Stimulated activated naive CD8-positive, alpha-beta T cell treated with anti-CD3 and anti-CD28 coated beads, Interleukin-15, amount 100 ng/mL, for 72 hours (primary cell): ENCODE measurements at regions not wholly inside any gene's neighbourhood (a gene's known extent, or its start where the extent isn't known, plus 50 kb on each side); places are given as distances from the start of the nearest gene placed in this dataset.

Source experiments
- ATAC-seq: fragments of 150-1000 bp; cut with Tn5 transposase; 2 replicates; pipeline ENCODE4 v1.10.0; 2021; ENCODE audit warnings: mild to moderate bottlenecking, moderate library complexity
- DNase-seq, 2 donors: peaks; one replicate each; pipeline ENCODE4 v3.0.0; 2021 to 2022
- H3K27ac Mint-ChIP-seq, 2 donors: one replicate each; pipeline ENCODE4 v1.8.0; 2022; ENCODE audit warnings: mild to moderate bottlenecking in 2 of 2, mixed read lengths in 2 of 2, moderate library complexity in 2 of 2
- H3K27me3 Mint-ChIP-seq: one replicate; pipeline ENCODE4 v1.8.0; 2022; ENCODE audit warnings: mixed read lengths
- H3K4me1 Mint-ChIP-seq: one replicate; pipeline ENCODE4 v1.8.0; 2022; ENCODE audit warnings: mild to moderate bottlenecking, mixed read lengths
- H3K4me3 Mint-ChIP-seq, 2 donors: one replicate each; pipeline ENCODE4 v1.8.0; 2022; ENCODE audit warnings: mild to moderate bottlenecking in 2 of 2, mixed read lengths in 2 of 2, moderate library complexity in 1 of 2
- H3K9me3 Mint-ChIP-seq, 2 donors: one replicate each; pipeline ENCODE4 v1.8.0; 2022; ENCODE audit warnings: mixed read lengths in 2 of 2

DNA sequence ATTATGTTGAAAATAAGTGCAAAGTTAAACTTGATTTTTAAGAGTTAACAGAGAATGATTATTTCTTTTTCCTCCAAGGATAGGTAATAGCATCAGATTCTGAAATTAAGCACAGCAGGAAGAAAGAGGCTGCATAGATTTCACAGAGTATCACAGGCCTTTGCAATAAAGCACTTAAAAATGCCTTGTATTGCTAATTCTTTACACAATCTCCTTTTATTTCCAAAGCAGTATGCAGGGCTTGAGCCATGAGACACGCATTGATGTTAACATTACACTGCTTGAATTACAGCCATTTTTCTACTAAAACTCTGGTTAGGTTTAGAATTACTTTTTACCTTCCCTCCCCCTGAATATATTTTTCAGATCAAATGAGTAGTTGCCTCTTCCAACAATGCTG is 398.3 kb downstream of the BCAT1 start:
- H3K27me3 Mint-ChIP-seq = no peaks in the 10 kb centered on the region
- H3K9me3 Mint-ChIP-seq = peaks cover 7 to 10% of the 10 kb centered on the region in 2 donors
- DNase-seq (no peak), ATAC-seq (no peak)
- no peak overlapping the region for H3K4me3 Mint-ChIP-seq
- H3K27ac Mint-ChIP-seq = no peak overlapping the region
- no peaks in the 10 kb centered on the region for H3K4me1 Mint-ChIP-seq

DNA sequence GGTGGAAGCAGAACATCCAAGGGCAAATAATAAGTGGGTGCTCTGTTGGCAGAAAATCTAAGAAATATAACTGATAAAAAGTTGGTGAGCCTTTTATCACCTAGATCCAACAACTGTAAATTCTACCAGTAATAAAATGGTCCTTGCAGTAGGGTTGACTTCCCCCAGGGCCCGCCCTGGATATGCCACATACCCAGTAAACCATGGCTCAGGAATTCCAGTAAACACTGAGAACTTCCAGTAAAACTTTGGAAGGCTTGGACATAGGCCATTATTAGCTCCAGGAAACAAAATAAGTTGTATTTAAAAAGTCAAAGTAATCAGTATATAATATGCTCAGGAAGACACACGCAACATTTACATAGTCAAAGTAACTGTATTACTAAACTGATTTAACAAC is 402.2 kb downstream of the BCAT1 start:
- Mint-ChIP-seq H3K27ac (no peak overlapping the region), H3K27me3 (no peaks in the 10 kb centered on the region), H3K9me3 (peaks cover 6 to 7% of the 10 kb centered on the region in 2 donors), H3K4me1 (no peaks in the 10 kb centered on the region), H3K4me3 (no peak overlapping the region)
- no peak for ATAC-seq
- no peak for DNase-seq

DNA sequence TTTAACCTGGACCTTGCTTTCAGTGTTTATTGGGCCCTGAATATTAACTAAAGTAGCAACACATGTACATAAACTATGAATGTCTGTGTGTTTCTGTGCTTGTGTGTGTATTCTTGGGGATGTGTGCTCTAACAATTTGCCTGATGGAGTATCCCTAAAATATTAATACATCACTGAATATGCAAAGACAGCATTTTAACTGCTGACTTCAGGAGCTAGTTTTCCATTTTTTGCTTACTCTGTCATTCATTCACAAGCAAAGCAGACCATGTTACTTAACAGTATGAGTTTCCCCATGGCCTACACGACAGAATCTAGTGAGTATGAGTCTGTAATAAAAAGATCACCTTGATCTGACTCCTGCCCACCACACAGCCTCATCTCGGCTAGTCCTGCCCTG is 402.8 kb downstream of the BCAT1 start:
- ATAC-seq (no peak), DNase-seq (no peak)
- Mint-ChIP-seq H3K4me3 (no peak overlapping the region), H3K27me3 (no peaks in the 10 kb centered on the region), H3K4me1 (no peaks in the 10 kb centered on the region), H3K9me3 (peaks cover 6 to 7% of the 10 kb centered on the region in 2 donors), H3K27ac (no peak overlapping the region)

DNA sequence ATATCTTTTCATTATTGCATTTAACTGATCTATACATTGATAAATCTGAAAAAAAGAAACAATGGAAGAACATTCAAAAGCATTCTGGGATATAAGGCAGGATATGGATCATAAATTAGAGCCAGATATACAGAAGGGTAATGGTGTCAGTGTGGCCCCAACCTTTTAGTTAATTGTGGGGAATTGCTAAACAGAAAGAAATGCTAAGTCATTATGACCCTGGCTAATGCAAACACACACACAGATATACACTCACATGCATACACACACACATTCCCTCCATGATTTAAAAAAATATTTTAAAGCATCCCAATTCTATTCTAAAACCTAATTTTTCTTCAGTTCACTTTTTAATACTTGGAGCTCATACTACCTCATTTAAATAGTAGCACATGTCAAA is 404.5 kb downstream of the BCAT1 start:
- Mint-ChIP-seq H3K9me3 (peaks cover 6 to 7% of the 10 kb centered on the region in 2 donors), H3K4me1 (no peaks in the 10 kb centered on the region), H3K27ac (no peak overlapping the region), H3K4me3 (no peak overlapping the region), H3K27me3 (no peaks in the 10 kb centered on the region)
- DNase-seq (no peak), ATAC-seq (no peak)

DNA sequence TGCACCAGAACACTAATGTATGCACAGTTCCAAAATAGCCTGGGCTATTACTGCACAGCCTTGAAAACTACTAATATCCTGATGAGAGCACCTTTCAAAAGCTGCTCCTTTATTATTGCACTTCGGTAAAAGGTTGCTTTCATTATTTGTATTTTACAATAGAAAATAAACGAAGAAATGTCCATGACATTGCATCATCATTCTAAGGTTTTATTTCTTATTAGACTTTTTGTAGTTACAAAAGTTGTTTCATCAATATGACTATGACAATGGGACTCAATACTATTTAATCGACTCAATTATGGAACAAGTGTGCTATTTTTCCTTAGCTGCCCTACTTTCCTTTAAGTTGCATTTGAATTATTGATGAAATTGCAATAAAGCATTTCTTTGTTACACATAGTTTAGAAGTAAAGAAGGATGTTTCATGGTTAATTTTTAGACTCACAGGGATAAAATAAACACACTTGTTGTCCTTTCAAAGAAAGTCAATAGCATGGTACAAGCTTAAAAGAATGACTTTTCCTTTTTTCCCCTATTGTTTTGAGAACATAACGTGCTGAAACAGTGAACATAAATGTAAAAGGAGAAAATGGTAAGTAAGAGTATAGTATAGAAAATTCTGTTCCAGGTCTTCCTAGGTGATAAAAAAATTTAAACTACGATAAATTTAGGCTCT is 407.6 kb downstream of the BCAT1 start:
- Mint-ChIP-seq H3K27ac (no peak overlapping the region), H3K4me1 (no peaks in the 10 kb centered on the region), H3K4me3 (no peak overlapping the region), H3K27me3 (no peaks in the 10 kb centered on the region), H3K9me3 (peaks cover 0 to 4% of the 10 kb centered on the region in 2 donors)
- DNase-seq (no peak), ATAC-seq (no peak)

DNA sequence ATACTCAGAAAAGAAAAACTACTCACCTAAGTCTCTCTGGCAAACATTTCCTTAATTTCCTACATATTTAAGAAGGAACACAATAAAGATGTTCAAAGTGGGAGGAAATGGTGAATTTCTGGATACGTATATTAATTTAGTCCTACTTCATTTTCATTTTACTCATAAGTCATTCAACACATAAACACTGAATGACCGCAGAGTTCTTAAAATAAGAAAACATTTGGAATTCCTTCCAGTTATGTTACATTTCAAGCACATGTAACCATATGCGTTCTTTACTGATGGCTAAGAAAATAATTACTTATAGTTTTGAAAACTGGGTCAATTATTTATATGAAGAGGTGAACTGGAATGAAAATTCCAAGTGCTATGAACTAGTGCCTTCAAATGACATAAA is 409.3 kb downstream of the BCAT1 start:
- no peak overlapping the region for H3K4me3 Mint-ChIP-seq
- no peaks in the 10 kb centered on the region for H3K27me3 Mint-ChIP-seq
- no peaks in the 10 kb centered on the region for H3K4me1 Mint-ChIP-seq
- ATAC-seq = no peak
- no peak overlapping the region for H3K27ac Mint-ChIP-seq
- DNase-seq = no peak
- no peaks in the 10 kb centered on the region for H3K9me3 Mint-ChIP-seq

DNA sequence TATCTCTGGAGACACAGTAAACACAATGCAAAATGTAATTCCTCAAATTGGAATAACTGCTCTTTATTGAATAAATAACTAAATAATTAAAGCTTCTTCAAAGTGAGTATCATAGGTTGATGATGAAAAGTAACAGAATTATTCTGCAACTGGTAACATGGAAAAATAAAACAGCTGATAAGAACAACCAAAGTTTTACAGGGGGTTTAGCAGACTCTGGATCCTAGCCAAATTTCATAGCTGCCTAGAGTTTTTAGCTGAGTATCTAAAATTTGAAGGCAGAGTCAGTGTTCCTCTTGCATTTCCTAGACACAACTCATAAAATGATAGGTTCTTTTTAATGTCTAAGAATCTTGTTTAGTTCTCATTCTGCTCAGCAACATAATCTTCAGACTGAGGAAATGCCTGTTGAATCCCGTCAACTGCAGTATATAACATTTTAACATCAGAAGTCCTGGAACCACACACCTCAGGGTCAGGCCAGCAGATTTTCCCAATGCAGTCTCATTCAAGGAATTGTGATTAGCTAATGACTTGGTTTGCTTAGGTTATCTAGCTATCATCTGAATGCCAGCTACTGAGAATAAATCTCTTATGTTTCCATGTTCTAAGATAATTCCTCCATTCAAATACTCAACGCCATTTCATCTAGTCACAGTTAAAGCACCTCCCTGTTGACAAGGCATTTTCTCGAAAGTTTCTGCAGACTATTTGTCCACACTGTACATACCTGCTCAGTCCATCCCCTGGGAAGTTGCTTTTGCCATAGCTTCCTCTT is 411.6 kb downstream of the BCAT1 start:
- no peak for ATAC-seq

DNA sequence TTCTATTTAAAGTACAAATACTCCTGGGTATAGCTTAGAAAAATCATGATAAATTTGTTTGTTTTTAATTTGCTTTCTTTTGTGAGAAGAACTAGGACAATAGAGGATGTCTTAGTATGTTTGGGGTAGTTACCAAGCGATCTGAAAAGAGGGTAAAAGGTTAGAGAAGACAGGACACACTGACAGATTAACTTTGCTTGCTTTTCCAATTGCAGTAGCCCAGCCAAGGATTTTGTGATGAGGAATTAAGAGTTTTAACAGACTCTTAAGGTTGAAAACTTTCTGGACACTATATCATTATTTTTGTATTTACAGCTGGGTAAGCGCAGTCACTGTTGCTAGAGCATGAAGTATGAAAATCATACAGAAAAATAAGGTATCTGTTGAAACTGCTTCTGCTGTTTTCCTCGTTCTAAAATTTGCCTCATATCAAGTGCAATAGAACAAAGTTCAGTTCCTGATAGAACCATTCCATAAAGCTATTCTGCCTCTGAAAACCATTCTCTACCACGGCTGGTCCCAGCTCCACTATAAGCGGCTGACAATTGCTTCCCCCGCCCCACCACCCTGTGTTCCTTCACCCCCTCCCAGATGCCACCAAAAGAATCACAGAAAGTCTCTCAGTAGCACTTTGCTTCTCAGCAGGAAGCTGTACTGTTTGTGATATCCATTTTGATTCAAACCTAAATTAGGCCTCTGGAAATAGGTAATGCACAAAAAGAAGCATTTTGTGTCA is 413.4 kb downstream of the BCAT1 start:
- DNase-seq (no peak), ATAC-seq (no peak)
- Mint-ChIP-seq H3K27me3 (no peaks in the 10 kb centered on the region), H3K27ac (no peak overlapping the region), H3K4me1 (no peaks in the 10 kb centered on the region), H3K4me3 (no peak overlapping the region), H3K9me3 (no peaks in the 10 kb centered on the region)

More for the DNA sequence above, 411.6 kb downstream of the BCAT1 start:
- Mint-ChIP-seq H3K27me3 (no peaks in the 10 kb centered on the region), H3K4me1 (no peaks in the 10 kb centered on the region), H3K9me3 (no peaks in the 10 kb centered on the region), H3K4me3 (no peak overlapping the region), H3K27ac (no peak overlapping the region)
- DNase-seq = no peak

DNA sequence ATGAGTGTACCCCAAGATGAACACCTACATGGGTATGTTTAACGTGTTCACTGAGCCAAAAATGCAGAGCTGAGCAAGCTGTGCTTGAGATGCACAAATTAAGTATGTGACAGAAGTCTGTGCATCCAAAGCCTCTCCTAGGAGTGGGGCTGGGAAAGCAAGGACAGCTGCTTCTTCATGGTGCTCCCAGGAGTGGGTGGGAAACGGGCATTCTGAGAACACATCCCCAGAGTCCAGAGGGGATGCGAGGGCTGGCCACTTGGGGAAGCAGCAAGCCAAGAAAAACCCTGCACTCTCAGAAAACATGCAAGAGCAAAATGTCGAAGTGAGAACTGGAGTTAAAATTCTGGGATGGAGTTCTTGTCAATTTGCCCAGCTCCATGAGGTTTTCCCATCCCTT is 414.3 kb downstream of the BCAT1 start:
- Mint-ChIP-seq H3K4me1 (no peaks in the 10 kb centered on the region), H3K4me3 (no peak overlapping the region), H3K27me3 (no peaks in the 10 kb centered on the region), H3K27ac (no peak overlapping the region), H3K9me3 (no peaks in the 10 kb centered on the region)
- DNase-seq (no peak), ATAC-seq (no peak)

DNA sequence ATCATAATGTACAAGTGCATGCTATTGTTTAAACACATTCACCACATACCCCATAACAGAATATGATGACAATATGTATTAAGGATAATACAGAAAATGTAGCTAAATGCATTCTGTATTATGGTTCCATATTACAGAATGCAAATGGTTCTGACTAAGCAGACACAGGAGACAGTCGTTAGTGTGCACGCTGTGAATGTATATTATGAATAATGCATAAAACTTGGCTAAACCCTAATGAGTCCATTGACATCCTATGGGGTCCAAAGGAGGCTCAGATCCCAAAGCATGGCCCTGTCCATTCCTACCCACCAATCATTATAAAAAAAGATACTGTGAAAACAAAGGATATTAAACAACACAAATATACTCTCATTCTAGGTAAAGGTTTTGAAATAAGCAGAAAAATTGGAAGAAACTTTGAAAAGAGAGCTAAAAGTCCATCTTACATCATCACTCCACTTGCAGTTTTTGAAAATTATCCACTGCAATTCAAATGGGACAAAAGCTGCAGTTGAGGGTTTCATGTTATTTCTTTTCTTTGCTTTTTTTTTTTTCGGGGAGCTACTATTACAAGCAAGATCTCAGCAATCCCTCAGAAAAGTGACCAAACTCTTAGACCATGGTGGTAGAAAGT is 415.1 kb downstream of the BCAT1 start:
- H3K27ac Mint-ChIP-seq = no peak overlapping the region
- H3K27me3 Mint-ChIP-seq = no peaks in the 10 kb centered on the region
- DNase-seq (no peak), ATAC-seq (no peak)
- H3K4me3 Mint-ChIP-seq = no peak overlapping the region
- no peaks in the 10 kb centered on the region for H3K9me3 Mint-ChIP-seq
- no peaks in the 10 kb centered on the region for H3K4me1 Mint-ChIP-seq

DNA sequence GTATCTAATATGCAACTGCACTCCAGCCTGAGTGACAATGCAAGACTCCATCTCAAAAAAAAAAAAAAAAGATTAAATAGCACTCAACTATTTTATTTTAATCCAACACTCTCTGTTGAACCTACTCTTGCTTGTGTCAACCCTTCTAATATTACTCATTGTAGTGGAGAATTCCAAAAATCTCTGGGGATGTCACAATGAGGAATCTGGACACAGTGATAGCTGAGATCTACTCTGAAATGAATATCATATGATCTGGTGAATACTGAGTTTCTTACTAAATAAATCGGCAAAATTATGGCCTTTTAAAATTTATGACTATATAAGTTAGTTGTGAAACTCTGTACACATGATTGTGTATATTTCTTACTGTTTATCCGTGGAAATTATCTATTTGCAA is 418.2 kb downstream of the BCAT1 start:
- Mint-ChIP-seq H3K27ac (no peak overlapping the region), H3K4me3 (no peak overlapping the region), H3K4me1 (no peaks in the 10 kb centered on the region), H3K27me3 (no peaks in the 10 kb centered on the region), H3K9me3 (no peaks in the 10 kb centered on the region)
- DNase-seq (no peak), ATAC-seq (no peak)

DNA sequence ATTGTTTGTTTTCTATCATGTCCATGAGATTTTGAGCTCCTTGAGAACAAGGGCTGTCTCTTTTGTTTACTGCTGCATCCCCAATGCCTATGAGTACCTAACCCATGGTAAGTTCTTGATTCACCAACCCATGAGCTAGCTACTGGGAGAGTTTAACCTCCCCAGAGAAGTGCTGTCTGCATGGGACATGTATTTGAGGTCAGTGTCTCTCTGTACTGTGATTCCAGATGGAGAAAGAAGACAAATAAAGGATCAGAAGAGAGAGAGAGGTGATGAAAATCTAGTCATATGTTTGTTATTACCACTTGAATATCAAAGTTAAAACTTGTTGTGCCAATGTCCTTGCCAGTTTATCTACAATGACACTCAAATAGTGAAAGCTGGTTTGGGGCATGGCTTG is 421.8 kb downstream of the BCAT1 start:
- Mint-ChIP-seq H3K27me3 (no peaks in the 10 kb centered on the region), H3K4me3 (no peak overlapping the region), H3K4me1 (no peaks in the 10 kb centered on the region), H3K27ac (no peak overlapping the region), H3K9me3 (peaks cover 0 to 13% of the 10 kb centered on the region in 2 donors)
- ATAC-seq (no peak), DNase-seq (no peak)

DNA sequence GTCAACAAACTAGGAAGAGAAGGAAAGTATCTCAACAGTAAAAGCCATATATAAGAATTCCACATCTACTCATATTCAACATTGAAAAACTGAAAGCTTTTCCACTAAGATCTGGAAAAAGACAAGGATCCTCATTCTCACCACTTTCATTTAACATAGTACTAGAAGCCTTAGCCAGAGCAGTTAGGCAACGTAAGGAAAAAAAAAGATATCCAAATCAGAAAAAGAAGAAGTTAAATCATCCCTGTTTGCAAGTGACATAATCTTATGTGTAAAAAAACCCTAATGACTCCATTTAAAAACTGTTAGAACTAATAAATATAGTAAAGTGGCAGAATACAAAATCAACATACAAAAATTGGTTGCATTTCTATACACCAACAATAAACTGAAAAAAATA is 426.2 kb downstream of the BCAT1 start:
- H3K9me3 Mint-ChIP-seq = peaks cover 18 to 33% of the 10 kb centered on the region in 2 donors
- H3K4me1 Mint-ChIP-seq = no peaks in the 10 kb centered on the region
- H3K4me3 Mint-ChIP-seq = no peak overlapping the region
- ATAC-seq (no peak), DNase-seq (no peak)
- H3K27me3 Mint-ChIP-seq = no peaks in the 10 kb centered on the region
- no peak overlapping the region for H3K27ac Mint-ChIP-seq

DNA sequence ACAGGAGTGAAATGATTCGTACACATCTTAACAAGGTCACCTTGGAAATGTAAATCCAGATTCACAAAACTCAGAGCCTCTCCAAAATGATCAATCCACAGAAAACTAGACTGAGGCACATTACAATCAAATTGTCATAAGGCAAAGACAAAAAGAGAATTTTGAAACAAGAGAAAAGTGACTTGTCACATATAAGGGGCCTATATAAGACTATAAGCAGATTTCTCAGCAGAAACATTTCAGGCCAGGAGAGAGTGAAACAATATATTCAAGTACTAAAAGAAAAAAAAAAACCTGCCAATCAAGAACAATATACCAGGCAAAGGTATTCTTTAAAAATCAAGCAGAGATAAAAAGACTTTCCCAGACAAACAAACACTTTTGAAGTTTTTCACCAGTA is 429.1 kb downstream of the BCAT1 start:
- no peak overlapping the region for H3K27ac Mint-ChIP-seq
- H3K27me3 Mint-ChIP-seq = no peaks in the 10 kb centered on the region
- no peak for ATAC-seq
- H3K9me3 Mint-ChIP-seq = peaks cover 18 to 28% of the 10 kb centered on the region in 2 donors
- no peaks in the 10 kb centered on the region for H3K4me1 Mint-ChIP-seq
- H3K4me3 Mint-ChIP-seq = no peak overlapping the region
- DNase-seq = no peak

DNA sequence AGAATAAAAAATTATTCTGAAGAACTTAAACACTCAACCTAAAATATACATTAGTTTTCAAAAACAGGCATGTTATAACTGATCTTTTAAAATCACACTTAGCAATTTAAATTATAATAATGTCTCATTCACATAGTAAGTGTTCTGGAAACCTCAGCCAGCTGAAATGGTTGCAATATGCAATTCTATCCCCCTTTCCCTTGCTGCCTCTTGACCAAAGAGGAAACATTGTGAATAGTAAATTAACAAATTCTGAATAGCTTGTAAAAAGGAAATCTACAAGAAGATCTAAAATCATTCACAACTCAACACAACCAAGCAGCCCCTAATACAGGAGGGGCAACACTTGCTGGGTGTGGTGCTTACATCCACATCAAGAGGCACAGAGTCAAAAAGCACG is 431.9 kb downstream of the BCAT1 start:
- H3K4me3 Mint-ChIP-seq = no peak overlapping the region
- no peaks in the 10 kb centered on the region for H3K27me3 Mint-ChIP-seq
- H3K9me3 Mint-ChIP-seq = peaks cover 18 to 21% of the 10 kb centered on the region in 2 donors
- no peak for DNase-seq
- ATAC-seq = no peak
- H3K27ac Mint-ChIP-seq = no peak overlapping the region
- H3K4me1 Mint-ChIP-seq = no peaks in the 10 kb centered on the region
